NCI-H1436 treated with DMSO at 0.1 percent for 48 hours (cell line): ENCODE measurements at regions not wholly inside any gene's neighbourhood (a gene's known extent, or its start where the extent isn't known, plus 50 kb on each side); places are given as distances from the start of the nearest gene placed in this dataset.

Source experiments
- DNase-seq: peaks from one replicate; lab custom pipeline; 2025; lab: John Stamatoyannopoulos, UW

GRCh38 chr6:21885532-21886114, 292.1 kb downstream of the SOX4 start:
- DNase-seq, result no peak

- no peak for DNase-seq
Observed at GRCh38 chr6:21886542-21887151, 293.1 kb downstream of the SOX4 start.

- no peak for DNase-seq
Observed at GRCh38 chr6:21887231-21888185, 294.0 kb downstream of the SOX4 start.

GRCh38 chr6:21891080-21891479, 297.5 kb downstream of the SOX4 start:
- DNase-seq, result no peak

DNA sequence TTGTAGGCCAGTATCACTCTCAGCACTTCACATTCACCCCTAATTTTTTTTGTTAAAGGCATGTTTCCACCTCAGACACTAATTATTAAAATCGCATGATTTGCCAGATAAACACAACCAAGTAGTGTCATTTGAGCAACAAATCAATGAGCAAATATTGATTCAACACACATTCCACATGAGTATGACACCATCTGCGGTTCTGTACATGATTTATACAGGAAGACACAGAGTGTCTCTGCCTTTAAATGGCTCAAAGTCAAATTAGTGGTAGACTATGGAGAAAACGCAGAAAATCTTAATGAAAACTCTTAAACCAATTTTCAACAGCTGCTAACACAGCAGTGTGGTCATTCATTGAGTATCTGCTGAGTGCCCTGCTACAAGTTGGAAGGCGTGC, 300.2 kb downstream of the SOX4 start:
- no peak for DNase-seq

GRCh38 chr6:21895555-21895954, 302.0 kb downstream of the SOX4 start:
- no peak for DNase-seq

DNA sequence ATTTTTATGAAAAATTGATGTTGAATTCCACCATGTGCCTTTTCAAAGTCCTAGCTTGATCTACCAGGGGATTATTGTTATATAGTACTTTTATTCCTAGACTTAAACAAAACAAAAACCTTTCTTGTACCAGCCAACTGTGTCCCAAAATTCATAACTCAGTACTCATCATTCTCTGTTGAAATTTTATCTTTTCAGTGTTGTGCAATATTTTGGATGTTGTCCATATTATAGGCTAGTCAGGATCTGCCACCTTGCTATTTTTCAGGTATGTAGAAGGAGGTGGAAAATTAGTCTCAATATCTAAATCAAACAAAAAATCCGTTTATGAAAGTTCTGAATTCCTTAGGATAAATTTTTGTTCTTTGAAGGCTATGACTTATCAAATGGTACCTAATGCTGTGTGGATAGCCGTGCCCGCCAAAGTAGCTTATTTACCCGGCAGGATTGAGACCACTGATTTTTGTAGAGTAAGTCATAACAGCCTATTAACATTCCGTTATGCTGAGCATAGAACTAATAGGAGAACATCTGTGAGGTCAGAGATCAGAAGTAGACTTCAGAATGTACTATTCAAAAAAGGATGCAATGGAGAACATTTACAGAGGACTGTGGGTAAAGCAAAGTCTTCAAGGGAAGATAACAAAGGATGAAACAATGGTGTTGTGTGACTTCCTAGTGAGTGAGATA, 304.7 kb downstream of the SOX4 start:
- no peak for DNase-seq

- no peak for DNase-seq
Observed at GRCh38 chr6:21899708-21900107, 306.2 kb downstream of the SOX4 start.

- no peak for DNase-seq
Observed at GRCh38 chr6:21900730-21901129, 307.2 kb downstream of the SOX4 start.

DNA sequence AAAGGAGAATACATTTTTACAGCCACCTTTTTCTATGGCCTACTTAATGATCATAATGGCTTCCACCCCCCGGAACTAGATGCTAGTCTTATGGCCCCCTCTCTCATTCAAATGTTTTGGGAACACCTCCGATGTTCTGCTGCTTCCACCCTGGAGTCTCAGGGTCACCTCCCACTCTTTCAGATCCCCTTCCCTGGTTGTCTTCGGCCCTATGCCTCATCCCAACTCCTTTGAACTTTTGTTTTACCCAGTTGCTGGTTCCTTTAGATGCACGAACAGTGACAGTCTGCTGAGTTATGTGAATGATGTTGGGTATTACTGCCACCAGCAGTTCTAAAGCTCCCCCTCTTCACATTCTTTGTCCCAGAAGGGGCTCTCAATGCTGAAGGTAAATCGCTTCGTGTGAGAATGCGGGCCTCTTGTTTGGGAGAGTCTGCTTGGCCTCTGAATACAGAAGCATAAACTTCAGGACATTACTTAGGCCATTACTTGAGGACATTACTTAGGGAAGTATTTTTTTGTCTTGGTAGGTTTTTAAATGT, 309.1 kb downstream of the SOX4 start:
- no peak for DNase-seq

DNA sequence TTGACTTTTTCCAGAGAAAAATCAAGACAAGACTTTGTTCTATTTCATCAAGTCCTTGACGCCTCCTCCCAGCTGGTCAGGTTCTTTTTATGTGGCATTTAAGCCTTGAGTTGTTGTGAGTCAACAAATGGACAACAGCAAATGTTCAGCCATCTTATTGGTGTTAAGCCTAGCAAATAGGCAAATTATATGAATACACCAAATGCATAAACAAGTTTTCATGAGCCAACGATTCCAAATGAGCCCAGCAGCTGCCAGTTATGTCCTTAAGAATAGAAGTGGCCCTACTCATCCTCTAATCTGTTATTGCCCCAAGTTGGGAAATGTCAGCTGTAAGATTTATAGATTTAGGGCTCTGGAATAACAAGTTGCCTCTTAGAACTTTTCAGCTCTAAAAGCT, 312.0 kb downstream of the SOX4 start:
- no peak for DNase-seq

- no peak for DNase-seq
Observed at GRCh38 chr6:21906826-21907225, 313.3 kb downstream of the SOX4 start.

DNA sequence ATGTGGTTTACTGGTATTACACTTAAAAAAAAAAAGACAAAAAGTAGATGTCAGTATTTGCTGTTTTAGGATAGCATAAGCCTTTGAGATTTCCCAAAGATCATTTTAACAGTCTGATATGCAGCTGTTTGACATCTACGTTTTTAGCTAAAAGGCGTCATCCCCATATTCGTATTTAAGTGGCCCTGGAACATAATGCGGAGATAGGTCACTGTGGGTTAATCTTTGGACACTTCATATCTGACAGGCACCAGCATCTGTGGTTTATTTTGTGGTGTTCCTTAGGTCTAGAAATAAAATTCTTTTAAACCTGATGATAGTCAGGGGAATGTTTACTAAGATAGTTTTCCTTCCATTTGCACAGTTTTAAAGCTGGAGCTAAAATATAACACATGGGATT, 313.7 kb downstream of the SOX4 start:
- no peak for DNase-seq

GRCh38 chr6:21908161-21908848, 314.8 kb downstream of the SOX4 start:
- DNase-seq, result no peak

DNA sequence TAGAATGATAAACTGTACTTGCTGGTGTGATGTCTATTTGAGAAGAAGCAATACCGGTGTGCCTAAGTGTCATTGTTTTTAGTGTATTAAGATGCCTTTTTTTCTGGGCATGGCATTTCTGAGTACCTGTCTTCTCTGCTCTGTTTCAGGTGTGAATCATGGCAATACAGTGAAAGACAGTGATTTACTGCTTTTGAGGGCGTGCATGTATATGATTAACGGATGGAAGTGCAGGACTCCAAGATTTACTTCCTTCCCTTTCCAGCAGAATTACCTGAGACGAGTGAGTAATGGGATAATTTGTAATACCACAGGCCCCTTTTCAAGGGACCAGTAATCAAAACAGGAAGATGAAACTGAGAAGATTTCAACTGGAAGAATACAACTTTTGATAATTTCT, 315.8 kb downstream of the SOX4 start:
- DNase-seq, result no peak

DNA sequence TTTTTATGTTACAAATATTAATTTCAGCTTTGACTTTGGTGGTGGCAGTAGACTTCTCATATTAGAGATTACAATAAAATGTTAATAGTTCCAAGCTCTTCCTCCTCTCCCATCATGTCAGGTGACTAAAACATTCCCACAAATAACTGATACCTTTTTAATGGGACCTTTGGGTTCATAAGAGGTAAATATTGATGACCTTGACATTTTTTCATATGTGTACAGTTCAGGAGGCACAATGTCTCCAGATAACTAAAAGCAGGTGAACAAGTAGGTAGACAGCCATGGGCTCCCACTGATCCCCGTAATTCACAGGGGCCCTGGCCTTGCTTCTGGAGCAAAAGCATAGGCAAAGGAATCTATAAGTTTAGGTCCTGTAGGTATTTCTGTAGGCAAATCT, 317.7 kb downstream of the SOX4 start:
- no peak for DNase-seq

DNA sequence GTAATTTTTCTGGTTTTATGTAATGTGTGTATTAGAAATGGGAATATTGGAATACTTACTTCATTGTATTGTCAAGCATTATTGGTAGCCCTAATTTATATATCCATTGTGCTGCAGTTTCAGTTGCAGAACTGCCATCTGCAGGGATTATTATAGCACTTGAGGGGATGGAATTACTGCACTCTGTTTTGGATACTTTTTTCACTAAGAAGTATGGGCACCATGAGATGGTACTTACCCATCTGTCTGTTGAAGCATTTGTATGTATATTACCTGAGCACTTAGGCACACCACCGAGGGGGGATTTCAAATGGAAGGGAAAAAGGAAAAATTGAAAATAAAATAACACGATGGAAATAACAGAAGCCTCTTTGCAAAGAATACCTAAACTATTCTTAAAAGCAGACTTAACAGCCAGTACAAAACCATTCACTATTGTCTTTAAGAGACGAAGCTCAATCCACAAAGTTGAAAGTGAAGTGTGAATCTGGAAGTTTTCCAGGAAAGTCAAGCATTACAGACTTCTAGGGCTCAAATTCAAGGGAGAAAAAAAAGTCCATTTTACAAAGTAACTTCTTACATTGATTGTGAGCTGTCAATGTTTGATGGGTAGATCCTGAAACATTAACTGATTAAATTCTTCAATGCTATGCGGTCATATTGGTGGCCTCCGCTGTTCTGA, 318.7 kb downstream of the SOX4 start:
- no peak for DNase-seq

- no peak for DNase-seq
Observed at GRCh38 chr6:21914121-21914973, 320.8 kb downstream of the SOX4 start.

DNA sequence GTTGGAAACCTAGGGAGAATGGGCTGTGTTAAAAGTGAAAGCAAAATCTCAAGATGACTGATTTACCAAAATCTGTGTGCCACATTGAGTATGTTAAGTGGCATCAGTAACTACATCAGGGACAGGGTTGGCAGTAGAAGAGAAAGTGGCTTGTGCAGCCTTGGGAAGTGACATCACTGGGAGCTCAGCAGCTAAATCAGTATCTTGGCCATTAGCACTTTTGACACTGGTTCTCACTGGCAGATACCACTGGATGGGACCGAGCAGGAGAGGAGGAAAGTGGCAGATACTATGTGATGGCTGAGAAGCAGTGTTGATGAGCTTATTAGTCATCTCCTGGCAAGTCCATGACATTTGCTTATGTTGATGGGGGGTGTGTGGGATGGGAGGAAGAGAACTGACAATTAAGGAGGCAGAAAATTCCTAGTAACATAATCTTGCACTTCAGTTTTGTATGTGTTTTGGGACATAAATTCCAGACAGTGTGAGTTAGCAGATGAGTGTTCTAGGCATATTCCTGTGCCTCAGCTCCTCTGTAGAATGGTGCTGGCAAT, 322.2 kb downstream of the SOX4 start:
- DNase-seq, result no peak

DNA sequence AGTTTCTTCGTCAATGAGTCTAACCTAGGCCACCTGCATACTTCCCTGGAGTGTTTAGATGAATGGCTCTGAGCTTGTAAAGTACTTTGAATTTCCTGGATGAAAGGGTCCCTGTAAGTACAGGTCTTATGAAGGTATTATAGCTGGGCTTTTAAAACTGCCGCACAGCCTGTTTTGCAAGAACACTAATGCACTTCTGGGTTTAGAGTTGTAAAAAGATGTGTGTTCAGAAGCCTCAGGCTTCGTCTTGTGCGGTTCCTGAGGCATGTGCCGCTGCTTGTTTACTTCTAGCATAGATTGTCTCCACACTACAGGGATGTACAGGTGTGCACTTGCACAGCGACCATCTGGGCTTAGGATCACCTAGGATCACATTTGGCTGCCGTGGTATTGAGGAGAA, 324.5 kb downstream of the SOX4 start:
- no peak for DNase-seq
